Endothelial cell of umbilical vein (primary cell): ENCODE measurements at regions not wholly inside any gene's neighbourhood (a gene's known extent, or its start where the extent isn't known, plus 50 kb on each side); places are given as distances from the start of the nearest gene placed in this dataset.

Experiments used
- BruUV-seq: library from RNA; stranded (reverse); fragments of 400-500 nt; replicated peaks from 2 replicates; lab custom pipeline; 2021; lab: Mats Ljungman, UMichigan
- CTCF ChIA-PET: fragments of 300-600, 350-600 bp; sonication (Branson Sonifier 250); formaldehyde crosslinking; loops from one replicate; lab custom pipeline; 2021; ENCODE audit warnings: antibody characterized with exemption, inconsistent platforms; lab: Charles Lee
- POLR2A ChIA-PET: fragments of 300-600, 350-600 bp; sonication (Branson Sonifier 250); formaldehyde crosslinking; loops from one replicate; lab custom pipeline; 2021; ENCODE audit warnings: antibody characterized with exemption, inconsistent platforms; lab: Charles Lee
- DNase-seq: peaks from one replicate; pipeline ENCODE4 v3.0.0-alpha.2; 2011; ENCODE audit warnings: low read depth, low spot score
- FAIRE-seq: peaks from 2 replicates; lab custom pipeline; 2011; peaks lifted over from hg19 to GRCh38; lab: Jason Lieb, UNC
- H2AFZ ChIP-seq: 2 replicates; pipeline ENCODE4 v1.6.0; 2012; ENCODE audit warnings: low read depth, low read length, control low read depth, inconsistent platforms
- H3K27ac ChIP-seq: 2 replicates; pipeline ENCODE4 v1.5.1; 2011; ENCODE audit warnings: low read depth, mild to moderate bottlenecking, control low read depth, low read length, moderate library complexity; ENCODE audit not compliant: insufficient read depth
- H3K27me3 ChIP-seq, 2 experiments: 2 replicates each; pipeline versions ENCODE4 v1.6.0 to v1.6.1; 2011; ENCODE audit warnings: low read length in 2 of 2, mixed read lengths in 1 of 2; ENCODE audit not compliant: control insufficient read depth in 2 of 2, insufficient read depth in 2 of 2
- H3K36me3 ChIP-seq, 2 experiments: 2 replicates in 1 of 2; 3 replicates in 1 of 2; pipeline ENCODE4 v1.5.1; 2011; ENCODE audit warnings: low read length in 2 of 2, mild to moderate bottlenecking in 1 of 2, moderate library complexity in 1 of 2; ENCODE audit not compliant: control insufficient read depth in 2 of 2, insufficient read depth in 2 of 2; ENCODE audit errors: extremely low read depth in 1 of 2
- H3K4me1 ChIP-seq: 3 replicates; pipeline ENCODE4 v1.5.1; 2011; ENCODE audit warnings: mild to moderate bottlenecking, low read length; ENCODE audit not compliant: control insufficient read depth, insufficient read depth; ENCODE audit errors: extremely low read depth
- H3K4me2 ChIP-seq: 2 replicates; pipeline ENCODE4 v1.6.1; 2011; ENCODE audit warnings: low read length, control low read depth, mixed read lengths; ENCODE audit not compliant: insufficient read depth
- H3K4me3 ChIP-seq, 3 experiments: fragments of 200-600 bp in 1 of 3; sonication (generic), shearing (Covaris generic) in 1 of 3; replicated peaks in 1 of 3; 2 replicates each; pipeline ENCODE4 v1.5.1; 2011 to 2016; ENCODE audit warnings: control low read depth in 3 of 3, low read length in 3 of 3, mild to moderate bottlenecking in 2 of 3, inconsistent platforms in 1 of 3, low read depth in 1 of 3, moderate library complexity in 1 of 3; ENCODE audit not compliant: insufficient read depth in 1 of 3
- H3K79me2 ChIP-seq: 2 replicates; pipeline ENCODE4 v1.6.0; 2012; ENCODE audit warnings: low read length, inconsistent platforms; ENCODE audit not compliant: control insufficient read depth, insufficient read depth
- H3K9ac ChIP-seq: replicated peaks from 2 replicates; pipeline ENCODE3; 2011; ENCODE audit warnings: low read length, control low read depth; ENCODE audit not compliant: insufficient read depth; ENCODE audit errors: extremely low read depth
- H3K9me1 ChIP-seq: replicated peaks from 3 replicates; pipeline ENCODE4 v1.6.0; 2011; ENCODE audit warnings: mild to moderate bottlenecking, low read length; ENCODE audit not compliant: control insufficient read depth, insufficient read depth; ENCODE audit errors: extremely low read depth
- H3K9me3 ChIP-seq: replicated peaks from 2 replicates; pipeline ENCODE4 v1.5.1; 2012; ENCODE audit warnings: low read length, inconsistent platforms; ENCODE audit not compliant: control insufficient read depth, insufficient read depth
- H4K20me1 ChIP-seq: replicated peaks from 2 replicates; pipeline ENCODE3; 2011; ENCODE audit warnings: mild to moderate bottlenecking, low read length; ENCODE audit not compliant: control insufficient read depth, insufficient read depth; ENCODE audit errors: extremely low read depth
- EZH2 ChIP-seq: IDR thresholded peaks from 2 replicates; pipeline ENCODE4 v1.6.1; 2012; ENCODE audit warnings: borderline replicate concordance, low read depth, mild to moderate bottlenecking, moderate library complexity, low read length, inconsistent platforms; ENCODE audit not compliant: severe bottlenecking
- FOS ChIP-seq: IDR thresholded peaks from 2 replicates; pipeline ENCODE4 v1.6.1; 2011; ENCODE audit warnings: mild to moderate bottlenecking, low read length, moderate library complexity, borderline replicate concordance; ENCODE audit not compliant: insufficient read depth
- GATA2 ChIP-seq: IDR thresholded peaks from 2 replicates; pipeline ENCODE4 v1.7.0; 2011; ENCODE audit warnings: low read depth, mild to moderate bottlenecking, moderate library complexity, mixed read lengths, low read length; ENCODE audit not compliant: insufficient read length, insufficient read depth
- JUN ChIP-seq: IDR thresholded peaks from 2 replicates; pipeline ENCODE4 v1.6.1; 2011; ENCODE audit warnings: borderline replicate concordance, low read depth; ENCODE audit not compliant: insufficient read length, insufficient read depth
- MYC ChIP-seq: IDR thresholded peaks from one replicate; pipeline ENCODE4 v1.6.1; 2011; ENCODE audit warnings: mild to moderate bottlenecking, low read depth, low read length
- POLR2A ChIP-seq: IDR thresholded peaks from 2 replicates; pipeline ENCODE4 v1.6.1; 2012; ENCODE audit warnings: low read depth, mild to moderate bottlenecking, control low read depth, low read length
- POLR2AphosphoS5 ChIP-seq: IDR thresholded peaks from 2 replicates; pipeline ENCODE4 v1.6.1; 2012; ENCODE audit warnings: low read depth, mild to moderate bottlenecking, control low read depth, low read length, moderate library complexity; ENCODE audit not compliant: insufficient read depth
- dilution Hi-C: fragments of 300-500 bp; cut with MboI; formaldehyde crosslinking; loops from one replicate; pipeline ENCODE4 v1.15.0; 2019; ENCODE audit warnings: low sequenced_read_pairs; ENCODE audit not compliant: extremely low pct_ligation_motif_present
- intact Hi-C: fragments of 100-400 bp; cut with micrococcal nuclease; formaldehyde crosslinking; loops from one replicate; pipeline ENCODE4 v1.10.0; 2022
- TF ChIP-seq, protein P1 (sequence below), 2 donors: IDR thresholded peaks; 1 replicate in 1 of 2; 2 replicates in 1 of 2; pipeline ENCODE4 v1.5.1; 2011; ENCODE audit warnings: low read length in 2 of 2, mild to moderate bottlenecking in 2 of 2, moderate library complexity in 2 of 2, control low read depth in 1 of 2, inconsistent platforms in 1 of 2, low read depth in 1 of 2; ENCODE audit not compliant: insufficient read depth in 1 of 2; ENCODE audit errors: extremely low read depth in 1 of 2
- TF ChIP-seq, protein P2 (sequence below): IDR thresholded peaks from 2 replicates; pipeline ENCODE4 v1.6.1; 2011; ENCODE audit not compliant: insufficient read depth, insufficient read length

DNA sequence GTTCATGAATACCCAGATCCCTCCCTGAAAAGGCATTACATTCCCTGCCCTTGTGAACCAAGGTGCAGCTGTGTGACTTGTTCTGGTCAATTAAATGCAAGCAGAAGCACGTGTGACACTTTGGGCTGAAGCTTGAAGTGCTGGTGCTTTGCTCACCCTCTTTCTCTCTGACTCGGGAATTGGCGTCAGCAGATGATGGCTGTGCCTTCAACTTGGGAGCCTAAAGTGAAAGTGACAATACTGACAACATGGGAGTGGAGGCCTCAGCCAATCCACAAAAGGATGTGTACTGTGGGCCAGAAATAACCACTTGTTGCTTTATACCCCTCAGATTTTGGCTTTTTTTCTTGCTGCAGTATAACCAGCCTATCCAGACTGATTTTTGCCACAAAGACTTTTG is 148.3 kb upstream of the THY1 start:
- H3K79me2 ChIP-seq: no peaks in the 10 kb centered on the region
- H3K27me3 ChIP-seq: peaks cover 0 to 7% of the 10 kb centered on the region in 2 experiments
- TF ChIP-seq FOS: no peak
- TF ChIP-seq POLR2AphosphoS5: no peak
- TF ChIP-seq, protein P1, sequence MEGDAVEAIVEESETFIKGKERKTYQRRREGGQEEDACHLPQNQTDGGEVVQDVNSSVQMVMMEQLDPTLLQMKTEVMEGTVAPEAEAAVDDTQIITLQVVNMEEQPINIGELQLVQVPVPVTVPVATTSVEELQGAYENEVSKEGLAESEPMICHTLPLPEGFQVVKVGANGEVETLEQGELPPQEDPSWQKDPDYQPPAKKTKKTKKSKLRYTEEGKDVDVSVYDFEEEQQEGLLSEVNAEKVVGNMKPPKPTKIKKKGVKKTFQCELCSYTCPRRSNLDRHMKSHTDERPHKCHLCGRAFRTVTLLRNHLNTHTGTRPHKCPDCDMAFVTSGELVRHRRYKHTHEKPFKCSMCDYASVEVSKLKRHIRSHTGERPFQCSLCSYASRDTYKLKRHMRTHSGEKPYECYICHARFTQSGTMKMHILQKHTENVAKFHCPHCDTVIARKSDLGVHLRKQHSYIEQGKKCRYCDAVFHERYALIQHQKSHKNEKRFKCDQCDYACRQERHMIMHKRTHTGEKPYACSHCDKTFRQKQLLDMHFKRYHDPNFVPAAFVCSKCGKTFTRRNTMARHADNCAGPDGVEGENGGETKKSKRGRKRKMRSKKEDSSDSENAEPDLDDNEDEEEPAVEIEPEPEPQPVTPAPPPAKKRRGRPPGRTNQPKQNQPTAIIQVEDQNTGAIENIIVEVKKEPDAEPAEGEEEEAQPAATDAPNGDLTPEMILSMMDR (IDR thresholded peaks at IDR 0.05; ENCODE audit: extremely low read depth in 1 of 2, insufficient read depth in 1 of 2, low read depth in 1 of 2, low read length in 2 of 2): no peak
- TF ChIP-seq, protein P2, sequence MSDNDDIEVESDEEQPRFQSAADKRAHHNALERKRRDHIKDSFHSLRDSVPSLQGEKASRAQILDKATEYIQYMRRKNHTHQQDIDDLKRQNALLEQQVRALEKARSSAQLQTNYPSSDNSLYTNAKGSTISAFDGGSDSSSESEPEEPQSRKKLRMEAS: no peak
- TF ChIP-seq JUN: no peak
- no peak for TF ChIP-seq MYC
- TF ChIP-seq EZH2: no peak
- no peak for TF ChIP-seq GATA2
- TF ChIP-seq POLR2A: no peak
- H3K4me1 ChIP-seq: no peaks in the 10 kb centered on the region
- ChIA-PET CTCF (no interaction called here), POLR2A (no interaction called here)
- H3K9me1 ChIP-seq: no peaks in the 10 kb centered on the region
- H3K27ac ChIP-seq: no peak overlapping the region
- no peak overlapping the region for H3K4me2 ChIP-seq
- no peak overlapping the region for H3K9ac ChIP-seq
- no TSS peak for BruUV-seq
- H2AFZ ChIP-seq: no peak overlapping the region
- dilution Hi-C loops (no loop called here), intact Hi-C loops (no loop called here)
- FAIRE-seq (no peak), DNase-seq (no peak)
- H3K4me3 ChIP-seq: no peak overlapping the region
- no peaks in the 10 kb centered on the region for H3K9me3 ChIP-seq
- no peaks in the 10 kb centered on the region for H4K20me1 ChIP-seq
- H3K36me3 ChIP-seq: no peaks in the 10 kb centered on the region
